ENCODE measurements at regions not wholly inside any gene's neighbourhood (a gene's known extent, or its start where the extent isn't known, plus 50 kb on each side); places are given as distances from the start of the nearest gene placed in this dataset.

GRCh38 chr4:13711233-13711785, 83.8 kb upstream of the BOD1L1 start:
- TF ChIP-seq CTCF (IDR thresholded peaks at IDR 0.05): no peak
- TF ChIP-seq EZH2 (IDR thresholded peaks at IDR 0.05): no peak
